ENCODE measurements at regions not wholly inside any gene's neighbourhood (a gene's known extent, or its start where the extent isn't known, plus 50 kb on each side); places are given as distances from the start of the nearest gene placed in this dataset.

GRCh38 chr6:163691049-163691448, 276.5 kb downstream of the QKI start:
- Histone ChIP-seq H3K4me3 (no peak overlapping the region), H3K27ac (no peak overlapping the region), H3K9me3 (no peaks in the 10 kb centered on the region), H3K27me3 (no peaks in the 10 kb centered on the region), H3K4me1 (peaks cover 0 to 9% (median 3%) of the 10 kb centered on the region in 4 donors), H3K36me3 (no peaks in the 10 kb centered on the region)
- no peak for DNase-seq
- WGBS (ENCODE audit: insufficient coverage, low coverage, low lambda C conversion rate, missing lambda C conversion rate), result 55% methylated on average over 2 of the region's 8 CpGs
- intact Hi-C loops (cut with DNase I), result no loop called here
- peak in 2 of 4 donors; percentile 16 to 27 for ATAC-seq
- TF ChIP-seq, protein P1, sequence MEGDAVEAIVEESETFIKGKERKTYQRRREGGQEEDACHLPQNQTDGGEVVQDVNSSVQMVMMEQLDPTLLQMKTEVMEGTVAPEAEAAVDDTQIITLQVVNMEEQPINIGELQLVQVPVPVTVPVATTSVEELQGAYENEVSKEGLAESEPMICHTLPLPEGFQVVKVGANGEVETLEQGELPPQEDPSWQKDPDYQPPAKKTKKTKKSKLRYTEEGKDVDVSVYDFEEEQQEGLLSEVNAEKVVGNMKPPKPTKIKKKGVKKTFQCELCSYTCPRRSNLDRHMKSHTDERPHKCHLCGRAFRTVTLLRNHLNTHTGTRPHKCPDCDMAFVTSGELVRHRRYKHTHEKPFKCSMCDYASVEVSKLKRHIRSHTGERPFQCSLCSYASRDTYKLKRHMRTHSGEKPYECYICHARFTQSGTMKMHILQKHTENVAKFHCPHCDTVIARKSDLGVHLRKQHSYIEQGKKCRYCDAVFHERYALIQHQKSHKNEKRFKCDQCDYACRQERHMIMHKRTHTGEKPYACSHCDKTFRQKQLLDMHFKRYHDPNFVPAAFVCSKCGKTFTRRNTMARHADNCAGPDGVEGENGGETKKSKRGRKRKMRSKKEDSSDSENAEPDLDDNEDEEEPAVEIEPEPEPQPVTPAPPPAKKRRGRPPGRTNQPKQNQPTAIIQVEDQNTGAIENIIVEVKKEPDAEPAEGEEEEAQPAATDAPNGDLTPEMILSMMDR (IDR thresholded peaks at IDR 0.05), result no peak
- no peak for TF ChIP-seq POLR2A (IDR thresholded peaks at IDR 0.05)

DNA sequence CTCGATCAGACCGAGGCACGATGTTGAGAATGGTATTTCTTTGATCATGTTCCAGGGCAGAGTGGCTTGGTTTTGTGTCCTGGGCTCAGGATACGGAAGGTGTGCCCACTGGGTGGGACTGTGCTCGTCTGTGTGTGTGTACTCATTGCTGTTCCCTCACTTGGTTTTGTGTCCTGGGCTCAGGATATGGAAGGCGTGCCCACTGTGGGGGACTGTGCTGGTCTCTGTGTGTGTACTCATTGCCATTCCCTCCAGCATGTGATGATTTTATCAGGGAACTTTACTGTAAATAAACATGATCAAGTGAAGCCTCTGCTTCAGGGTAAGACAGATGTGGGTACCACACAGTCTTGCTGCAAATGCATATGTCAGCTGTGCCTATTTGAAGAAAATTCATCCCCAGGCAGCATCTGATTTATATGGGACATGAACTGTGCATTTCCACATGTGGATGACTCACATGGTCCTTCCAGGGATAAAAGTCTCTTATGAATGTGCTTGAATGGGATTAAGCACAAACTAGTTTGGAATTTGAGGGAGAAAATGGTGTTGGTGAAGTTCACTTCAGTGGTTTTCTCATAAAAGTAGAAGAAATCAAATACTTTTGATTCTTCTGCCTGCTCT, 274.3 kb downstream of the QKI start:
- no peaks in the 10 kb centered on the region for H3K4me1 ChIP-seq
- DNase-seq (no peak), ATAC-seq (no peak)
- no peak overlapping the region for H3K4me3 ChIP-seq
- H3K36me3 ChIP-seq, result no peaks in the 10 kb centered on the region
- H3K27me3 ChIP-seq, result no peaks in the 10 kb centered on the region
- TF ChIP-seq, protein P1 (IDR thresholded peaks at IDR 0.05), result no peak
- no peak for TF ChIP-seq POLR2A (IDR thresholded peaks at IDR 0.05)
- intact Hi-C loops (cut with DNase I), result no loop called here
- no peaks in the 10 kb centered on the region for H3K9me3 ChIP-seq
- 85% methylated on average over 6 of the region's 6 CpGs for WGBS (ENCODE audit: insufficient coverage, low coverage, low lambda C conversion rate, missing lambda C conversion rate)
- no peak overlapping the region for H3K27ac ChIP-seq

- ATAC-seq, result no peak
- 93% methylated on average over 2 of the region's 2 CpGs for WGBS (ENCODE audit: insufficient coverage, low coverage, low lambda C conversion rate, missing lambda C conversion rate)
- no peaks in the 10 kb centered on the region for H3K4me1 ChIP-seq
- no peak overlapping the region for H3K27ac ChIP-seq
- no peak overlapping the region for H3K4me3 ChIP-seq
- no peaks in the 10 kb centered on the region for H3K27me3 ChIP-seq
- intact Hi-C loops (cut with DNase I), result no loop called here
- no peak for DNase-seq
- no peaks in the 10 kb centered on the region for H3K9me3 ChIP-seq
- no peaks in the 10 kb centered on the region for H3K36me3 ChIP-seq
- TF ChIP-seq, protein P1 (IDR thresholded peaks at IDR 0.05), result no peak
- no peak for TF ChIP-seq POLR2A (IDR thresholded peaks at IDR 0.05)
Measured at GRCh38 chr6:163687075-163687474, 272.6 kb downstream of the QKI start.

DNA sequence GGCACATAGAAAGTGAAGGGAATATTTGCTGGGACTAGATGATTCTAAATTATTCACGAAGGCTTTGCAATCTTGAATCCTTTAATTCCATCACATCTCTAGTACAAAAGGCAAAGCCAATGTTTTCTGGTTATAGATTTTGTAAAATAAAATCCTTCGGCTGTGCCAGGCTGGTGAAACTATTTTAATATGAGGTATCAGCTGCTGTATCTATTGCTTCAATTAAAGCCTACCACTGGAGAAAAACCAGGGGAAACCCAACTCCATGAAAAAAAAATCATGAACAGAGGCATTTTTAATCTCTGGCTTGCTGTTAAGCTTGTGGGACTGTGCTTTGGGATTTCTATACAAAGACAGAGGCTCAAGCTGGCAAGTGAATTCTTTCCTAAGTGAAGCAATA, 271.8 kb downstream of the QKI start:
- H3K4me1 ChIP-seq, result no peaks in the 10 kb centered on the region
- no peaks in the 10 kb centered on the region for H3K9me3 ChIP-seq
- TF ChIP-seq POLR2A (IDR thresholded peaks at IDR 0.05), result no peak
- TF ChIP-seq, protein P1 (IDR thresholded peaks at IDR 0.05), result no peak
- ATAC-seq, result no peak
- H3K27ac ChIP-seq, result no peak overlapping the region
- no peak for DNase-seq
- intact Hi-C loops (cut with DNase I), result no loop called here
- H3K36me3 ChIP-seq, result no peaks in the 10 kb centered on the region
- WGBS (ENCODE audit: insufficient coverage, low coverage, low lambda C conversion rate, missing lambda C conversion rate), result 73% methylated on average over 2 of the region's 2 CpGs
- no peak overlapping the region for H3K4me3 ChIP-seq
- H3K27me3 ChIP-seq, result no peaks in the 10 kb centered on the region
